ENCODE measurements at regions not wholly inside any gene's neighbourhood (a gene's known extent, or its start where the extent isn't known, plus 50 kb on each side); places are given as distances from the start of the nearest gene placed in this dataset.
A peak's percentile ranks its signal among the peaks of the same experiment; 100 is the strongest.
"Not testable (repeated sequence)": the region's sequence is repeated elsewhere in the genome, so short reads cannot be mapped to it uniquely, and the experiment has no call there.

- no peak for DNase-seq (ENCODE audit: extremely low read depth in 1 of 11, low read depth in 9 of 11, low spot score in 4 of 11)
Measured at GRCh38 chr2:104904889-104905288, 51.0 kb downstream of the POU3F3 start.

GRCh38 chr2:104909317-104909716 is 55.4 kb downstream of the POU3F3 start:
- DNase-seq (ENCODE audit: extremely low read depth in 1 of 11, low read depth in 9 of 11, low spot score in 4 of 11): no peak

GRCh38 chr2:104914509-104914908 is 60.6 kb downstream of the POU3F3 start:
- DNase-seq (ENCODE audit: extremely low read depth in 1 of 11, low read depth in 9 of 11, low spot score in 4 of 11): no peak

GRCh38 chr2:104915107-104915793 is 61.3 kb downstream of the POU3F3 start:
- DNase-seq (ENCODE audit: extremely low read depth in 1 of 11, low read depth in 9 of 11, low spot score in 4 of 11): no peak

- no peak for DNase-seq (ENCODE audit: extremely low read depth in 1 of 11, low read depth in 9 of 11, low spot score in 4 of 11)
Measured at GRCh38 chr2:104919127-104919526, 65.2 kb downstream of the POU3F3 start.

GRCh38 chr2:104923665-104924064 is 69.8 kb downstream of the POU3F3 start:
- no peak for DNase-seq (ENCODE audit: extremely low read depth in 1 of 11, low read depth in 9 of 11, low spot score in 4 of 11)

- DNase-seq (ENCODE audit: extremely low read depth in 1 of 11, low read depth in 9 of 11, low spot score in 4 of 11): no peak
Measured at GRCh38 chr2:104929663-104930062, 75.7 kb downstream of the POU3F3 start.

GRCh38 chr2:104930732-104931131 is 76.8 kb downstream of the POU3F3 start:
- no peak for DNase-seq (ENCODE audit: extremely low read depth in 1 of 11, low read depth in 9 of 11, low spot score in 4 of 11)

GRCh38 chr2:104932243-104932642 is 78.3 kb downstream of the POU3F3 start:
- DNase-seq (ENCODE audit: extremely low read depth in 1 of 11, low read depth in 9 of 11, low spot score in 4 of 11): no peak

- DNase-seq (ENCODE audit: extremely low read depth in 1 of 11, low read depth in 9 of 11, low spot score in 4 of 11): no peak
Measured at GRCh38 chr2:104933151-104933917, 79.4 kb downstream of the POU3F3 start.

GRCh38 chr2:104936527-104936926 is 82.6 kb downstream of the POU3F3 start:
- DNase-seq (ENCODE audit: extremely low read depth in 1 of 11, low read depth in 9 of 11, low spot score in 4 of 11): no peak

GRCh38 chr2:104938231-104938941 is 84.5 kb downstream of the POU3F3 start:
- no peak for DNase-seq (ENCODE audit: extremely low read depth in 1 of 11, low read depth in 9 of 11, low spot score in 4 of 11)

GRCh38 chr2:104939570-104940217 is 85.8 kb downstream of the POU3F3 start:
- DNase-seq (ENCODE audit: extremely low read depth in 1 of 11, low read depth in 9 of 11, low spot score in 4 of 11): peak in 2 of 11 donors; percentile 26 to 46

- DNase-seq (ENCODE audit: extremely low read depth in 1 of 11, low read depth in 9 of 11, low spot score in 4 of 11): peak in 2 of 11 donors; percentile 50 to 60
Measured at GRCh38 chr2:104944495-104944894, 90.6 kb downstream of the POU3F3 start.

- DNase-seq (ENCODE audit: extremely low read depth in 1 of 11, low read depth in 9 of 11, low spot score in 4 of 11): no peak
Measured at GRCh38 chr2:104945121-104945520, 91.2 kb downstream of the POU3F3 start.

GRCh38 chr2:104945866-104946265 is 92.0 kb downstream of the POU3F3 start:
- no peak for DNase-seq (ENCODE audit: extremely low read depth in 1 of 11, low read depth in 9 of 11, low spot score in 4 of 11)

GRCh38 chr2:104947456-104947855 is 90.4 kb upstream of the MRPS9 start:
- not testable (repeated sequence) for DNase-seq (ENCODE audit: extremely low read depth in 1 of 11, low read depth in 9 of 11, low spot score in 4 of 11)

GRCh38 chr2:104952976-104953375 is 84.9 kb upstream of the MRPS9 start:
- DNase-seq (ENCODE audit: extremely low read depth in 1 of 11, low read depth in 9 of 11, low spot score in 4 of 11): no peak

GRCh38 chr2:104965900-104966299 is 72.0 kb upstream of the MRPS9 start:
- no peak for DNase-seq (ENCODE audit: extremely low read depth in 1 of 11, low read depth in 9 of 11, low spot score in 4 of 11)

- DNase-seq (ENCODE audit: extremely low read depth in 1 of 11, low read depth in 9 of 11, low spot score in 4 of 11): no peak
Measured at GRCh38 chr2:104969564-104969963, 68.3 kb upstream of the MRPS9 start.

All from renal cortex interstitium (tissue), 11 donors.